Epithelial cell of proximal tubule (primary cell): ENCODE measurements at regions not wholly inside any gene's neighbourhood (a gene's known extent, or its start where the extent isn't known, plus 50 kb on each side); places are given as distances from the start of the nearest gene placed in this dataset.
"Not testable (repeated sequence)": the region's sequence is repeated elsewhere in the genome, so short reads cannot be mapped to it uniquely, and the experiment has no call there.

Experiments used
- DNase-seq: peaks from one replicate; pipeline ENCODE4 v3.0.0-alpha.2; 2011; ENCODE audit warnings: low read depth
- H3K4me3 ChIP-seq: 2 replicates; pipeline ENCODE4 v1.5.1; 2011; ENCODE audit warnings: low read depth, mild to moderate bottlenecking, low read length
- CTCF ChIP-seq: conservative IDR thresholded peaks from 2 replicates; pipeline ENCODE4 v1.5.1; 2012; ENCODE audit warnings: low read depth, mild to moderate bottlenecking, low read length

- DNase-seq: peak; percentile 22
- H3K4me3 ChIP-seq: no peak overlapping the region
- TF ChIP-seq CTCF: no peak
Measured at GRCh38 chr4:138113819-138114400, 128.2 kb downstream of the SLC7A11 start.

- not testable (repeated sequence) for DNase-seq, H3K4me3 ChIP-seq
Measured at GRCh38 chr4:138112890-138113289, 129.3 kb downstream of the SLC7A11 start.

- DNase-seq: no peak
- no peak overlapping the region for H3K4me3 ChIP-seq
- TF ChIP-seq CTCF: no peak
Measured at GRCh38 chr4:138112389-138112788, 129.8 kb downstream of the SLC7A11 start.

GRCh38 chr4:138111462-138112000 lies 130.6 kb downstream of the SLC7A11 start:
- no peak for TF ChIP-seq CTCF
- no peak overlapping the region for H3K4me3 ChIP-seq
- no peak for DNase-seq

- DNase-seq: no peak
- no peak for TF ChIP-seq CTCF
- no peak overlapping the region for H3K4me3 ChIP-seq
Measured at GRCh38 chr4:138110815-138111214, 131.3 kb downstream of the SLC7A11 start.

- no peak for TF ChIP-seq CTCF
- H3K4me3 ChIP-seq: no peak overlapping the region
- DNase-seq: no peak
Measured at GRCh38 chr4:138107023-138107422, 135.1 kb downstream of the SLC7A11 start.

- no peak for TF ChIP-seq CTCF
- no peak overlapping the region for H3K4me3 ChIP-seq
- no peak for DNase-seq
Measured at GRCh38 chr4:138105331-138105730, 136.8 kb downstream of the SLC7A11 start.
